ENCODE measurements at regions not wholly inside any gene's neighbourhood (a gene's known extent, or its start where the extent isn't known, plus 50 kb on each side); places are given as distances from the start of the nearest gene placed in this dataset.
"Not testable (repeated sequence)": the region's sequence is repeated elsewhere in the genome, so short reads cannot be mapped to it uniquely, and the experiment has no call there.

GRCh38 chr5:54390015-54390414 lies 65.5 kb upstream of the HSPB3 start (continued):
- peak; percentile 61 for TF ChIP-seq ARID1B (IDR thresholded peaks at IDR 0.05)
- 0 out of 4 replicates have a peak, but pooled peaks of 1 of the 2 experiments have one; percentile 10 for TF ChIP-seq KDM1A (IDR thresholded peaks at IDR 0.05)

GRCh38 chr5:54389399-54389798 lies 66.1 kb upstream of the HSPB3 start:
- Histone ChIP-seq H3K9ac (ENCODE audit: insufficient read depth in 1 of 2, low read depth in 2 of 2, low read length in 2 of 2) (peak overlapping the region in 1 of 2 experiments; percentile 45; a peak in 1 of 4 replicates), H3K27ac (ENCODE audit: extremely low read depth, low read depth, low read length) (peak overlapping the region; percentile 86; the same call in 2 of the 3 replicates), H3K4me1 (replicated peaks in 1 of 2; ENCODE audit: control insufficient read depth in 2 of 2, insufficient read depth in 2 of 2, low read length in 2 of 2) (peaks cover 0 to 50% of the 10 kb centered on the region in 2 experiments; a peak in 4 of 5 replicates), H3K79me2 (ENCODE audit: control insufficient read depth, insufficient read depth, low read length) (peaks cover 90% of the 10 kb centered on the region), H3K36me3 (ENCODE audit: control insufficient read depth, insufficient read depth, low read length) (peaks cover 28% of the 10 kb centered on the region)
- DNase-seq (ENCODE audit: extremely low read depth in 1 of 4, low spot score in 3 of 4); H4K20me1 ChIP-seq (replicated peaks; ENCODE audit: control insufficient read depth, insufficient read depth, low read length); H3K27me3 ChIP-seq (ENCODE audit: control insufficient read depth in 2 of 2, insufficient read depth in 2 of 2, low read length in 2 of 2); H2AFZ ChIP-seq (ENCODE audit: low read depth, low read length); H3K4me2 ChIP-seq (ENCODE audit: insufficient read depth, low read length); BruUV-seq (replicated peaks); ATAC-seq; in situ Hi-C loops (cut with MboI); CTCF ChIA-PET (ENCODE audit: low intra/inter-chr PET ratio); FAIRE-seq; H3K9me1 ChIP-seq (ENCODE audit: control insufficient read depth, insufficient read depth, low read length); H3K4me3 ChIP-seq; H3K9me3 ChIP-seq (replicated peaks; ENCODE audit: control insufficient read depth, insufficient read depth, low read depth, low read length); intact Hi-C loops (cut with micrococcal nuclease): not testable (repeated sequence)
- TF ChIP-seq CC2D1A (IDR thresholded peaks at IDR 0.05) (peak; percentile 68), EHMT2 (IDR thresholded peaks at IDR 0.05) (peak; percentile 52; the same call in 1 of the 2 replicates), EGR1 (conservative IDR thresholded peaks at IDR 0.05) (0 out of 2 replicates have a peak, but pooled peaks have one; percentile 11), MGA (IDR thresholded peaks at IDR 0.05) (0 out of 2 replicates have a peak, but pooled peaks have one; percentile 14)
- 79% methylated on average over 1 of the region's 1 CpG for WGBS (ENCODE audit: insufficient coverage, low coverage, missing lambda C conversion rate)
- POLR2A ChIA-PET, result interaction anchor here (0.6 to 1.0 kb wide), 3 partner anchors 14 to 972 kb away, joined by 3 to 4 read pairs (median 3); no protein-coding TSS in a partner anchor
